ENCODE measurements at regions not wholly inside any gene's neighbourhood (a gene's known extent, or its start where the extent isn't known, plus 50 kb on each side); places are given as distances from the start of the nearest gene placed in this dataset.

GRCh38 chr2:120528051-120528692 is 182.2 kb downstream of the INHBB start (continued):
- TF ChIP-seq MYPOP (CRISPR knock-in tag; IDR thresholded peaks at IDR 0.05) (0 out of 2 replicates have a peak, but pooled peaks have one; percentile 18), PRPF4 (IDR thresholded peaks at IDR 0.05; ENCODE audit: low read depth, low read length, poor library complexity, severe bottlenecking) (no peak), ZNF382 (CRISPR knock-in tag; IDR thresholded peaks at IDR 0.05; ENCODE audit: borderline replicate concordance) (no peak), ATF5 (CRISPR knock-in tag; IDR thresholded peaks at IDR 0.05; ENCODE audit: low read depth) (0 out of 2 replicates have a peak, but pooled peaks have one; percentile 54), SMAD3 (CRISPR knock-in tag; IDR thresholded peaks at IDR 0.05) (no peak), ZBTB42 (CRISPR knock-in tag; IDR thresholded peaks at IDR 0.05) (no peak), ZNF83 (CRISPR knock-in tag; IDR thresholded peaks at IDR 0.05; ENCODE audit: borderline replicate concordance) (peak; percentile 96), JARID2 (CRISPR knock-in tag; IDR thresholded peaks at IDR 0.05; ENCODE audit: insufficient replicate concordance) (peak; percentile 90), ETV5 (CRISPR knock-in tag; IDR thresholded peaks at IDR 0.05; ENCODE audit: borderline replicate concordance) (peak; percentile 79; the same call in 1 of the 2 replicates), ZNF234 (CRISPR knock-in tag; conservative IDR thresholded peaks at IDR 0.05) (no peak), ZBTB25 (CRISPR knock-in tag; IDR thresholded peaks at IDR 0.05) (0 out of 2 replicates have a peak, but pooled peaks have one; percentile 29), ATAD3A (CRISPR knock-in tag; IDR thresholded peaks at IDR 0.05) (no peak), ZSCAN5A (CRISPR knock-in tag; IDR thresholded peaks at IDR 0.05; ENCODE audit: borderline replicate concordance) (no peak), JDP2 (CRISPR knock-in tag; IDR thresholded peaks at IDR 0.05; ENCODE audit: borderline replicate concordance) (no peak), TFDP1 (CRISPR knock-in tag; IDR thresholded peaks at IDR 0.05; ENCODE audit: borderline replicate concordance) (peak; percentile 94), ZNF101 (CRISPR knock-in tag; IDR thresholded peaks at IDR 0.05; ENCODE audit: borderline replicate concordance, low read depth) (no peak), DDIT3 (CRISPR knock-in tag; IDR thresholded peaks at IDR 0.05) (no peak), MXD1 (CRISPR knock-in tag; IDR thresholded peaks at IDR 0.05) (peak; percentile 60; the same call in 1 of the 2 replicates), KDM2A (CRISPR knock-in tag; IDR thresholded peaks at IDR 0.05; ENCODE audit: borderline replicate concordance, low read depth) (peak; percentile 20; the same call in 1 of the 2 replicates), ZSCAN20 (CRISPR knock-in tag; IDR thresholded peaks at IDR 0.05; ENCODE audit: borderline replicate concordance) (no peak; the same call in 1 of the 2 replicates), ZNF530 (CRISPR knock-in tag; IDR thresholded peaks at IDR 0.05; ENCODE audit: low read depth) (no peak), ZNF576 (CRISPR knock-in tag; IDR thresholded peaks at IDR 0.05) (no peak), PHF8 (CRISPR knock-in tag; IDR thresholded peaks at IDR 0.05) (no peak)
